Epithelial cell of esophagus (primary cell): ENCODE measurements at regions not wholly inside any gene's neighbourhood (a gene's known extent, or its start where the extent isn't known, plus 50 kb on each side); places are given as distances from the start of the nearest gene placed in this dataset.
"Not testable (repeated sequence)": the region's sequence is repeated elsewhere in the genome, so short reads cannot be mapped to it uniquely, and the experiment has no call there.

Experiments used
- DNase-seq: peaks from one replicate; pipeline ENCODE4 v3.0.0; 2010; ENCODE audit warnings: low read depth
- H3K4me3 ChIP-seq: 2 replicates; pipeline ENCODE4 v1.5.1; 2011; ENCODE audit warnings: mild to moderate bottlenecking, low read length, control low read depth
- CTCF ChIP-seq: IDR thresholded peaks from 2 replicates; pipeline ENCODE4 v1.5.1; 2011; ENCODE audit warnings: low read depth, mild to moderate bottlenecking, low read length, control low read depth, inconsistent platforms; ENCODE audit not compliant: insufficient read depth; ENCODE audit errors: missing control alignments

- no peak overlapping the region for H3K4me3 ChIP-seq
- no peak for TF ChIP-seq CTCF
- no peak for DNase-seq
Observed at GRCh38 chr13:55038230-55038629, 2009.6 kb downstream of the OLFM4 start.

- not testable (repeated sequence) for DNase-seq, H3K4me3 ChIP-seq
Observed at GRCh38 chr13:55053891-55054550, 2025.4 kb downstream of the OLFM4 start.

GRCh38 chr13:55055666-55056065 lies 2027.1 kb downstream of the OLFM4 start:
- DNase-seq, H3K4me3 ChIP-seq: not testable (repeated sequence)

- no peak for TF ChIP-seq CTCF
- no peak overlapping the region for H3K4me3 ChIP-seq
- DNase-seq: no peak
Observed at GRCh38 chr13:55062662-55063061, 2034.0 kb downstream of the OLFM4 start.

- TF ChIP-seq CTCF: no peak
- DNase-seq: no peak
- no peak overlapping the region for H3K4me3 ChIP-seq
Observed at GRCh38 chr13:55067946-55068345, 2039.3 kb downstream of the OLFM4 start.

GRCh38 chr13:55069746-55070145 lies 2041.1 kb downstream of the OLFM4 start:
- TF ChIP-seq CTCF: no peak
- no peak for DNase-seq
- H3K4me3 ChIP-seq: no peak overlapping the region

- no peak overlapping the region for H3K4me3 ChIP-seq
- TF ChIP-seq CTCF: no peak
- DNase-seq: no peak
Observed at GRCh38 chr13:55073000-55073399, 2044.4 kb downstream of the OLFM4 start.

GRCh38 chr13:55084630-55085029 lies 2056.0 kb downstream of the OLFM4 start:
- no peak for DNase-seq
- no peak overlapping the region for H3K4me3 ChIP-seq
- no peak for TF ChIP-seq CTCF
